HG02642 (cell line): ENCODE measurements at regions not wholly inside any gene's neighbourhood (a gene's known extent, or its start where the extent isn't known, plus 50 kb on each side); places are given as distances from the start of the nearest gene placed in this dataset.
"Not testable (repeated sequence)": the region's sequence is repeated elsewhere in the genome, so short reads cannot be mapped to it uniquely, and the experiment has no call there.

Experiments used
- ATAC-seq: cut with Tn5 transposase; IDR thresholded peaks from one replicate; pipeline ENCODE4 v1.9.1; 2021; ENCODE audit warnings: mild to moderate bottlenecking; ENCODE audit not compliant: unreplicated experiment, poor library complexity

- no peak for ATAC-seq
Measured at GRCh38 chr5:19067741-19068140, 920.3 kb downstream of the CDH18 start.

- ATAC-seq, result no peak
Measured at GRCh38 chr5:19098434-19098833, 889.6 kb downstream of the CDH18 start.

GRCh38 chr5:19099195-19099594 lies 888.8 kb downstream of the CDH18 start:
- ATAC-seq, result no peak

GRCh38 chr5:19104948-19105347 lies 883.1 kb downstream of the CDH18 start:
- ATAC-seq, result no peak

GRCh38 chr5:19122923-19123322 lies 865.1 kb downstream of the CDH18 start:
- ATAC-seq, result no peak

GRCh38 chr5:19125956-19126713 lies 861.9 kb downstream of the CDH18 start:
- no peak for ATAC-seq

GRCh38 chr5:19140276-19140675 lies 847.7 kb downstream of the CDH18 start:
- no peak for ATAC-seq

- ATAC-seq, result not testable (repeated sequence)
Measured at GRCh38 chr5:19141937-19142524, 846.0 kb downstream of the CDH18 start.

- ATAC-seq, result not testable (repeated sequence)
Measured at GRCh38 chr5:19142713-19143414, 845.1 kb downstream of the CDH18 start.

- no peak for ATAC-seq
Measured at GRCh38 chr5:19143935-19144334, 844.1 kb downstream of the CDH18 start.

- ATAC-seq, result no peak
Measured at GRCh38 chr5:19169426-19169825, 818.6 kb downstream of the CDH18 start.

GRCh38 chr5:19172926-19173470 lies 815.0 kb downstream of the CDH18 start:
- no peak for ATAC-seq

- ATAC-seq, result no peak
Measured at GRCh38 chr5:19175776-19176570, 812.0 kb downstream of the CDH18 start.

- no peak for ATAC-seq
Measured at GRCh38 chr5:19179571-19179970, 808.4 kb downstream of the CDH18 start.

- no peak for ATAC-seq
Measured at GRCh38 chr5:19189176-19189575, 798.8 kb downstream of the CDH18 start.

- no peak for ATAC-seq
Measured at GRCh38 chr5:19193631-19194030, 794.4 kb downstream of the CDH18 start.

- ATAC-seq, result no peak
Measured at GRCh38 chr5:19196631-19197030, 791.4 kb downstream of the CDH18 start.

GRCh38 chr5:19200251-19200650 lies 787.7 kb downstream of the CDH18 start:
- no peak for ATAC-seq

GRCh38 chr5:19208397-19208796 lies 779.6 kb downstream of the CDH18 start:
- ATAC-seq, result no peak

- ATAC-seq, result no peak
Measured at GRCh38 chr5:19210886-19211285, 777.1 kb downstream of the CDH18 start.
